T1000 (cell line): ENCODE measurements at regions not wholly inside any gene's neighbourhood (a gene's known extent, or its start where the extent isn't known, plus 50 kb on each side); places are given as distances from the start of the nearest gene placed in this dataset.
"Not testable (repeated sequence)": the region's sequence is repeated elsewhere in the genome, so short reads cannot be mapped to it uniquely, and the experiment has no call there.

ENCODE experiments used
- DNase-seq: peaks from one replicate; lab custom pipeline; 2025; ENCODE audit warnings: mixed read lengths; lab: John Stamatoyannopoulos, UW

GRCh38 chr11:56876621-56877275, 112.0 kb upstream of the OR5AK2 start:
- DNase-seq = no peak

GRCh38 chr11:56855217-56855616, 106.7 kb upstream of the OR9G4 start:
- no peak for DNase-seq

GRCh38 chr11:56852131-56852530, 103.6 kb upstream of the OR9G4 start:
- DNase-seq = no peak

DNA sequence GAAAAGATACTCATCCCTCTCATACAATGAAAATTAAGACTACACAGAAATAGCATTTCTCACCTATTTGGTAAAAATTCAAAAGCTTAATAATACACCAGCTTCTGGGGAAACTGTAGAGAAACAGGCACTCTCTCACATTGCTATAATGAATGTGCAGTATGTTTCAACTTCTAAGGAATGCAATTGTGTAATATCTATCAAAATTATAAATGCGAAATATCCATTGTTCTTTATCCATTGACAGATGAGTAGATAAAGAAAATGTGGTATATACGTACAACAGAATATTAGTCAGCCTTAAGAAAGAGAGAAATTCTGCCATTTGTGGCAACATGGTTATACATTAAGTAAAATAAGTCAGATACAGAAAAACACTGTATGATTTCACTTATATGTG, 101.4 kb upstream of the OR9G4 start:
- no peak for DNase-seq

- no peak for DNase-seq
These were observed 100.8 kb upstream of the OR9G4 start for GRCh38 chr11:56849250-56849649.

GRCh38 chr11:56848141-56848809, 99.8 kb upstream of the OR9G4 start:
- no peak for DNase-seq

DNA sequence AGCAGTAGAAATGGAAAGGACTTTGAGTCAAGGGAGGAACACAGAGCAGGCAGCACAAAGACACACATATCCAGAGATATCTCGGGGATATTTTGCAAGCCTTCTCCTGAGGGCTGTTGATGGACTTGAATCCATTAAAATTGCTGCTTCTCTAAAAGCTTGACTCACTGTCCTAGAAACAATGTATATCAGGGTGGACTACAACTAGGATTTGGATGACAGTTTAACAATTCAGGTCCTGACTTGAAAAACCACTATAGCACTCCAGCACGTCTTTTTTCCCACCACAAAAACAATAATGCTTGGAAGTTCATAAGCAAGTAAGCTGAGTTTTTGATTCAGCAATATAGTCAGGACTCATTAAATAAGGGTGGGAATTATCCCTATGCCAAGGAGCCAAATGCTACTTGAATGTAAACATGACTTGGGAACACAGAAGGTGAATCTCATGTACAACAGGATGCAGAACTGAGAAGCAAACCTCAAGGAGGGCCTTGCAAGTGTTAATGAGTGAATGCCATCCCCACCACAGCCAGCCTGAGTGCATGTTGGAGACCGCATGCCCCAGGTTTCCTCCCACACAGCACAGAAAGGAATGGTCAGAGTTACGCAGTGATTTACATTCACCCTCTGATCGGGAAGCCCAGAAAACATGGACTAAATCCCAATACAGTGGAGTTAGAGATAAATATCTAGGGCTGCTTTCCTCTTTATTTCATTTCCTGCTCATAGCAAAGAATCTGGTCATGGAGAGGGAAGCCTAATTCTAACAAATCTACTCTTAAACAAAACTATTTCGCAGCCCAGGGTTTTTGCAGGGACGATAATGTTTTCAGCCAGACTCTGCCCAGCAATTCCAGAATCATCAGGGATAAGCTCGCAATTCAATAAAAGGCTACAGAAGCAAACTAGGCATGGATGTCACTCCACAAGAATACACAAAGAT, 98.4 kb upstream of the OR9G4 start:
- DNase-seq = no peak

DNA sequence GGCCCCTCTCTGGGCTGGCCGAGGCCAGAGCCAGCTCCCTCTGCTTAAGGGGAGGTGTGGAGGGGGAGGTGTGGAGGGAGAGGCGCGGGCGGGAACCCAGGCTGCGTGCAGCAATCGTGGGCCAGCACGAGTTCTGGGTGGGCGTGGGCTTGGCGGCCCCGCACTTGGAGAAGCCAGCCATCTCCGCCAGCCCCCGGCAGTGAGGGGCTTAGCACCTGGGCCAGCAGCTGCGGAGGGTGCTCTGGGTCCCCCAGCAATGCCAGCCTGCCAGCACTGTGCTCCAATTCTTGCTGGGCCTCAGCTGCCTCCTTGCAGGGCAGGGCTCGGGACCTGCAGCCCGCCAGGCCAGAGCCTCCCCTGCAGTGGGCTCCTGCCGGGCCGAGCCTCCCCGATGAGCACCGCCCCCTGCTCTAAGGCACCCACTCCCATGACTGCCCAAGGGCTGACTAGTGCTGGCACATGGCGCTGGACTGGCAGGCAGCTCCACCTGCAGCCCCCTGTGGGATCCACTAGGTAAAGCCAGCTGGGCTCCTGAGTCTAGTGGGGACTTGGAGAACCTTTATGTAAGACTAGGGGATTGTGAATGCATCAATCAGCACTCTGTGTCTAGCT, 96.7 kb upstream of the OR9G4 start:
- no peak for DNase-seq

DNA sequence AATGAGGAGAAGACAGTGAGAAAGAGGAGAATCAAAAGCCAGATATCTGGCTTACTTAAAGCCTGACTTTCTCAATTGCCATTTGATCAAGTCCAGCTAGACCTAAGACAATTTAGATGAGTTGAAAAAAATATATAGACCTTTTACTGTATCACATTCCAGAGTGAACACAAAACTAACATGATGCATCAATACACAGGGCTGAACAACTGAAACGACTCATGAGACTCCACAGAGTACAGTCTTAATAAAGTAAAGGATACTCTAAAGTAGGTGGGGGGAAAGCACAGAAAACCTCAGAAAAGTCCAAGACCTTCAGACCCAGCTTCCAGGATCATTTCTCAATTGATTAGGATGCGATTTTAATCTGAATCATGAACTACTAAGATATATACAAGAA, 95.3 kb upstream of the OR9G4 start:
- DNase-seq = no peak

- no peak for DNase-seq
These were observed 94.6 kb upstream of the OR9G4 start for GRCh38 chr11:56842814-56843794.

GRCh38 chr11:56841210-56841810, 92.8 kb upstream of the OR9G4 start:
- peak; percentile 13 for DNase-seq

DNA sequence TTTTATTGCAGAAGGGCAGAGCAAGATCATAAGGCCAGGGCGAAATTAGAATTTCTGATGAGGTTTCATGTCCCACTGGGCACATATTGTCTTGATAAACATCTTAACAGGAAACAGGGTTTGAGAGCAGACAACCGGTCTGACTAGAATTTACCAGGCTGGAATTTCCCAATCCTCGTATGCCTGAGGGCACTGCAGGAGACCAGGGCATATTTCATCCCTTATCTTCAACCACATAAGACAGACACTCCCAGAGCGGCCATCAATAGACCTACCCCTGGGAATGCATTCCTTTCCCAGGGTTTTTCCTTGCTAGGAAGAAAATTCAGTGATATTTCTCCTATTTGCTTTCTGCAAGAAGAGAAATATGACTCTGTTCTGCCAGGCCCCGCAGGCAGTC, 78.9 kb upstream of the OR9G4 start:
- DNase-seq = not testable (repeated sequence)

- no peak for DNase-seq
These were observed 71.4 kb upstream of the OR9G4 start for GRCh38 chr11:56819916-56820315.

DNA sequence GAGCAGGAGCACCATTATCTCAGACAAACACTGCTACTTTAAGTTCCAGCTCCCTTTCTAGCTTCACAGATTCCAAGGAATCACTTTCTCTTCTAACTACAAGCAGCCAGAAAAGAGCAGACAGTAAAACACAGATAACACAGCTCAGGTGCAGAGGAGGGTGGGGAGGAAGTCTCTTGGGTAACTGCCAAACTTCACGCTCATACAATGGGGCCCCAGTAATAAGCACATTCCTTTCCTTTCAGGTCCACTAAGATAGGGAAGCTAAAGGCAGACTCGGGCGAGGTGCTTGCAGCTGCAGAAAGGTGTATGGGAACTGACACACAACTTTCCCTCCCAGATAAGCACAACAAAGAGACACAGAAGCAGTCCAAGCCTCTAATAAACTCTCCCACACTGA, 69.2 kb upstream of the OR9G4 start:
- DNase-seq = no peak

DNA sequence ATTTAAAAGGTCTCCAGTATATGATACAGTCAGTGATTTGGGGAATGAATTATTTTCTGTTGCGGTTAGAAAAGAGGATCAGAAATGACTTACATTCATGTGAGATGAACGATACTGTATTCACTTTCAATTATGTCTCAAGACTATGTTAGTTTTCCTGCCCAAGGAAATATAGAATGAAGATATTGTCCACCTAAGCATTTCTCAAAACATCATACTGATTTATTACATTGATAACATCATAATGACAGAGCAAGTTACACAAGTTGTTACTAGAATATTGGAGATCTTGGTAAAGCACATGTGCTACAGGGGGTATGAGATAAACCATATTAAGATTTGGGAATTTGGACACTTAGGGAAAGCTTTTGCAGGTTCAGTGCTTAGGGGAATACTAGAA, 67.8 kb upstream of the OR9G4 start:
- DNase-seq = no peak

DNA sequence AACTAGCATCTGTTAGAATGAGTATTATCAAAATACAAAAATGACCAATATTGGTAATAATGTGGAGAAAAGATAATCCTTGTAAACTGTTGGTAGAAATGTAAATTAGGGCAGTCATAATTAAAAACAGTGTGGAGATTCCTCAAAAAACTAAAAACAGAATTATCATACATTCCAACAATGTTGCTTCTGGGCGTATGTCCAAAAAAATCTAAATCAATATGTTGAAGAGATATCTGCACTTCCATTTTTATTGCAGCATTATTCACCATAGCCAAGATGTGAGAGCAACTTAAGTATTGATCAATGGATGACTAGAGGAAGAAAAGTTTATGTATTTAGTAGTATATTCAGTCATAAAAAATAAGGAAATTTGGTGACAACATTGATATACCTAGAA, 59.8 kb upstream of the OR9G4 start:
- DNase-seq = no peak

- no peak for DNase-seq
These were observed 51.3 kb upstream of the OR9G4 start for GRCh38 chr11:56799691-56800210.
